Stomach (tissue), 4 donors: ENCODE measurements at regions not wholly inside any gene's neighbourhood (a gene's known extent, or its start where the extent isn't known, plus 50 kb on each side); places are given as distances from the start of the nearest gene placed in this dataset.

Experiments used
- EP300 ChIP-seq: sonication (generic); formaldehyde crosslinking; IDR thresholded peaks from one replicate; pipeline ENCODE4 v1.6.1; 2017; ENCODE audit warnings: antibody characterized with exemption
- POLR2A ChIP-seq, 4 donors: fragments of 450-650 bp; IDR thresholded peaks; one replicate each; pipeline ENCODE4 v1.6.1; 2016; ENCODE audit warnings: antibody characterized with exemption in 4 of 4, control low read depth in 2 of 4, mild to moderate bottlenecking in 1 of 4, moderate library complexity in 1 of 4
- POLR2AphosphoS5 ChIP-seq, 3 donors: sonication (generic); formaldehyde crosslinking; IDR thresholded peaks; one replicate each; pipeline ENCODE4 v1.6.1; 2016; ENCODE audit warnings: antibody characterized with exemption in 3 of 3
- TF ChIP-seq, protein P1 (sequence below), 7 experiments: fragments of 450-650 bp in 4 of 7; fragments of 200-600 bp in 3 of 7; sonication (generic) in 3 of 7; IDR thresholded peaks; one replicate each; pipeline ENCODE4 v1.5.1; 2016 to 2019; ENCODE audit warnings: antibody characterized with exemption in 7 of 7, control low read depth in 2 of 7, mild to moderate bottlenecking in 1 of 7

DNA sequence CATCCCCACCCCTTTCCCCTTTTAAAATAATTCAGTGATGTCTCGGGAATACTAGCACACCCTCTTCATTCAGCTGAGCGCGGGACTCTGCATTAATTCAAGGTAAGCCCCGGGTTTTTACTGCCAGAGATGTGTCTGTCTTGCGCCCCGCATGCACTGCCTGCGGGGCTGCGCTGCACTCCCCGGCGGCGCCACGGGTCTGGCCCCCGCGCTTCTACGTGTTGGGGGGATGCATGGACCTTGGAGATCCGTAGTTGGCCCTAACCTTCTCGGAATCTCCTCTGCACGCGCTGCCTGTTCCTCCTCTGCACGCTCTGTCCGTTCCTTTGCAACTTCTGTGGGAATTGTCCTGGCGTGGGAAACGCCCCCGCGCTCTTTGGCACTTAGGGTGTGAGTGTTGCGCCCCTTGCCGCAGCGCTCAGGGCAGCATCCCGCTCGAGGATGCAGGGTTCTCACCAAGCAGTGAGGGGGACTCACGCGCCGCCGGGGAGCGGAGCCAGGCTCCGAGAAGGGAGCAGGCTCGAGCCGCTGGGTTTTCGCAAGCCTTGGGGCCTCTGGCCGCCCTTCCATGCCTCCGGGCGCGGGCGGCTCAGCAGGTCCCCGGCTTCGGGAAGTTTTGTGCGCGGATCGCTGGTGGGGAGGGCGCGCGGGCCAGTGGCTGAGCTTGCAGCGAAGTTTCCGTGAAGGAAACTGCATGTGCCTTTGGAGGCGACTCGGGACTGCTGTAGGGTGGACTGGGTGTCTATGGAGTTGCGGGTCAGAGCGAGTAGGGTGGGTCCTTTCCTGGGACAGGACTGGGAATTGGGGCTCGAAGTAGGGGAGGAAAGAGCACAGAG, 165.1 kb upstream of the CACNA1E start:
- TF ChIP-seq, protein P1, sequence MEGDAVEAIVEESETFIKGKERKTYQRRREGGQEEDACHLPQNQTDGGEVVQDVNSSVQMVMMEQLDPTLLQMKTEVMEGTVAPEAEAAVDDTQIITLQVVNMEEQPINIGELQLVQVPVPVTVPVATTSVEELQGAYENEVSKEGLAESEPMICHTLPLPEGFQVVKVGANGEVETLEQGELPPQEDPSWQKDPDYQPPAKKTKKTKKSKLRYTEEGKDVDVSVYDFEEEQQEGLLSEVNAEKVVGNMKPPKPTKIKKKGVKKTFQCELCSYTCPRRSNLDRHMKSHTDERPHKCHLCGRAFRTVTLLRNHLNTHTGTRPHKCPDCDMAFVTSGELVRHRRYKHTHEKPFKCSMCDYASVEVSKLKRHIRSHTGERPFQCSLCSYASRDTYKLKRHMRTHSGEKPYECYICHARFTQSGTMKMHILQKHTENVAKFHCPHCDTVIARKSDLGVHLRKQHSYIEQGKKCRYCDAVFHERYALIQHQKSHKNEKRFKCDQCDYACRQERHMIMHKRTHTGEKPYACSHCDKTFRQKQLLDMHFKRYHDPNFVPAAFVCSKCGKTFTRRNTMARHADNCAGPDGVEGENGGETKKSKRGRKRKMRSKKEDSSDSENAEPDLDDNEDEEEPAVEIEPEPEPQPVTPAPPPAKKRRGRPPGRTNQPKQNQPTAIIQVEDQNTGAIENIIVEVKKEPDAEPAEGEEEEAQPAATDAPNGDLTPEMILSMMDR (IDR thresholded peaks at IDR 0.05): no peak
- TF ChIP-seq POLR2AphosphoS5 (IDR thresholded peaks at IDR 0.05) (no peak), EP300 (no peak), POLR2A (IDR thresholded peaks at IDR 0.05) (no peak)
